T follicular helper cell (primary cell): ENCODE measurements at regions not wholly inside any gene's neighbourhood (a gene's known extent, or its start where the extent isn't known, plus 50 kb on each side); places are given as distances from the start of the nearest gene placed in this dataset.

Experiments
- DNase-seq: peaks from one replicate; pipeline ENCODE4 v3.0.0-alpha.2; 2020; ENCODE audit warnings: low read depth

DNA sequence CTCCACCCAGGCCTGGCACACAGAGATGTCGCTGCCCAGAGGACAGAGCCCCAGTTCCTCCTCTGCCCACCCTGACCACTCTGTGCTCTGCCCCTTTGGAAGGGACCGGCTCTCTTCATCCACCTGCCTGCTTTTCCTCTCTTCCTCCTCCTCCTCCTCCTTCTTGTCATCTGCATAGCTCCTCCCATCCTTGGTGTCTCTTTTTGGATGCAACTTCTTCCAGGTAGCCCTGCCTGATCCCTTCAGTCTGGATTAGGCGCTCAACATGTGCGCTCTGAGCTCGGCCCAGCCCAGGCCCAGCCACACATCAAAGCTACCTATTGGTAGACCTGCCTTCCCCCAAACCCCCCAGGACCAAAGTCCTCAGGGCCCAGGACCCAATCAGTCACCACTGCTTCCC is 52.6 kb upstream of the RXRA start:
- DNase-seq: no peak

DNA sequence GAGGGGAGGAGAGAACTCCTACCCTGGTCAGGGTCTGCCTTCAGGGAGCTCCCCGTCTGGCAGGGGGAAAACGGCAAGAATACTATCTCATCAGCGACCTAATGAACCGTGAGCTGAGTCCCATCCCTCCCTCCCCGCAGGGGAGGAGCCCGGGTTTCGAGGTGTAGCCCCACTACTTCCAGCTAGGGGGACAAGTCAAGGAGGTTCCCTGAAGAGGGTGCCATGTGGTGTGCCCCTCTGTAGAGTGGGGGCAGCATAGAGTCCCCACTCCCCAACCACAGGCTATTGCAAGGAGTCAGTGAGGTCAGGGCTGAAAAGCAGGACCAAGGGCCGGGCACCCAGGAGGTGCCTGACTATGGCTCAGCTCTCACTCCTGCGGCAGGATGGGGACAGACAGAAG is 50.9 kb upstream of the RXRA start:
- no peak for DNase-seq

DNA sequence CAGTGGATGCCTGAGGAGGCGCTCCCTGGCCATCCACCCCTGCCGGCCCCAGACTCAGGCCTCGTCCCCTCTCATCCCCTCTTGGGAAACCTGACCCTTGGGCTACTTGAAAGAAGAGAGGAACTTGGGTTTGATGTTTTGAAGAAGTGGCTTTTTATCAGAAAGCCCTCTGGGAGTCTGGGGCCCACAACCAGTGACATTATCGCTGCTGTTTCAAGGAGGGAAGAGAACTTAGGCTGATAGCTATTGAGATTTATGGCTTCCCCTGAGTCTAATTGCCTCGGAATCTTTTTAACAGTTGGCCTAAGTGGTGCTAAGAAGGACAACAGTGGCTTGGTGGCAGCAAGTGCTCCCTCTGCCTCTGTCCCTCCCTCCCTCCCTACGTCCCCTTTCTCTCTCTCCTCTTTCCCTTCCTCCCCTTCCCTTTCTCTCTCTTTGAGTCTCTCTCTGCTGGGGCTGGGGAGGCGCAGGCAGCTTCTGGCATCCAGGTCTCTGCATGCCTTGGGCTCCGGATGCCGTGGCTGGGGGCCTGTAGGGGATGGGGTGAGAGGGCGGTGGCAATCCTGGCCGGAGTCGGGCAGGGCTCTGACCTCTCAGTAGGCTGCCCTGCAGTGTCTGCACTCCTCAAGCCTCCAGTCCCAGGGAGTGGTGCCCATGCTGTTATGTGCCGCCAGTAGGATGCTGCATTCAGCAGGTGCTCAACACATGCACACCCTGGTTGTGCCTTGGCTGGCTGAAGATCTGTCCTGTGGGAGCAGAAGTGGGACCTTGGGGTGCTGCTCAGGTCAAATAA is 49.6 kb upstream of the RXRA start:
- DNase-seq: no peak
